ENCODE measurements at regions not wholly inside any gene's neighbourhood (a gene's known extent, or its start where the extent isn't known, plus 50 kb on each side); places are given as distances from the start of the nearest gene placed in this dataset.

GRCh38 chrX:6861456-6861855 is 286.1 kb upstream of the STS start:
- H3K36me3 ChIP-seq: no peaks in the 10 kb centered on the region
- H3K9me3 ChIP-seq: no peaks in the 10 kb centered on the region
- no peak for TF ChIP-seq CTCF (IDR thresholded peaks at IDR 0.05; ENCODE audit: low read depth, low read length)
- no peaks in the 10 kb centered on the region for H3K27me3 ChIP-seq
- H3K4me1 ChIP-seq: no peaks in the 10 kb centered on the region
- DNase-seq: no peak
- H3K4me3 ChIP-seq (ENCODE audit: low read depth, low read length): no peak overlapping the region

GRCh38 chrX:6857749-6858148 is 289.8 kb upstream of the STS start:
- Histone ChIP-seq H3K4me3 (ENCODE audit: low read depth, low read length) (no peak overlapping the region), H3K9me3 (no peaks in the 10 kb centered on the region), H3K36me3 (no peaks in the 10 kb centered on the region), H3K27me3 (no peaks in the 10 kb centered on the region), H3K4me1 (no peaks in the 10 kb centered on the region)
- TF ChIP-seq CTCF (IDR thresholded peaks at IDR 0.05; ENCODE audit: low read depth, low read length): no peak
- no peak for DNase-seq

GRCh38 chrX:6856471-6856870 is 291.0 kb upstream of the STS start:
- Histone ChIP-seq H3K27me3 (no peaks in the 10 kb centered on the region), H3K9me3 (no peaks in the 10 kb centered on the region), H3K36me3 (no peaks in the 10 kb centered on the region), H3K4me3 (ENCODE audit: low read depth, low read length) (no peak overlapping the region), H3K4me1 (no peaks in the 10 kb centered on the region)
- no peak for DNase-seq
- no peak for TF ChIP-seq CTCF (IDR thresholded peaks at IDR 0.05; ENCODE audit: low read depth, low read length)

GRCh38 chrX:6852869-6853268 is 294.6 kb upstream of the STS start:
- no peak for TF ChIP-seq CTCF (IDR thresholded peaks at IDR 0.05; ENCODE audit: low read depth, low read length)
- Histone ChIP-seq H3K36me3 (no peaks in the 10 kb centered on the region), H3K27me3 (no peaks in the 10 kb centered on the region), H3K4me3 (ENCODE audit: low read depth, low read length) (no peak overlapping the region), H3K4me1 (no peaks in the 10 kb centered on the region), H3K9me3 (no peaks in the 10 kb centered on the region)
- no peak for DNase-seq

- no peaks in the 10 kb centered on the region for H3K4me1 ChIP-seq
- no peaks in the 10 kb centered on the region for H3K9me3 ChIP-seq
- no peaks in the 10 kb centered on the region for H3K36me3 ChIP-seq
- TF ChIP-seq CTCF (IDR thresholded peaks at IDR 0.05; ENCODE audit: low read depth, low read length): no peak
- no peak overlapping the region for H3K4me3 ChIP-seq (ENCODE audit: low read depth, low read length)
- no peak for DNase-seq
- no peaks in the 10 kb centered on the region for H3K27me3 ChIP-seq
Measured at GRCh38 chrX:6852121-6852520, 295.4 kb upstream of the STS start.

- TF ChIP-seq CTCF (IDR thresholded peaks at IDR 0.05; ENCODE audit: low read depth, low read length): no peak
Measured at GRCh38 chrX:6851140-6851539, 296.4 kb upstream of the STS start.

More at GRCh38 chrX:6851140-6851539, 296.4 kb upstream of the STS start:
- DNase-seq: no peak
- Histone ChIP-seq H3K9me3 (no peaks in the 10 kb centered on the region), H3K36me3 (no peaks in the 10 kb centered on the region), H3K4me3 (ENCODE audit: low read depth, low read length) (no peak overlapping the region), H3K27me3 (no peaks in the 10 kb centered on the region), H3K4me1 (no peaks in the 10 kb centered on the region)
